SK-N-SH treated with all-trans-retinoic acid at 6 μM for 48 hours (cell line): ENCODE measurements at regions not wholly inside any gene's neighbourhood (a gene's known extent, or its start where the extent isn't known, plus 50 kb on each side); places are given as distances from the start of the nearest gene placed in this dataset.

ENCODE experiments used
- ATAC-seq: fragments of 200-7000 bp; cut with Tn5 transposase; 3 replicates; pipeline ENCODE4 v1.9.1; 2020; ENCODE audit warnings: mild to moderate bottlenecking, moderate library complexity
- ARNTL ChIP-seq: fragments of 450-650 bp; formaldehyde crosslinking; IDR thresholded peaks from 2 replicates; pipeline ENCODE4 v1.5.0; 2020; ENCODE audit warnings: low read depth, mild to moderate bottlenecking, moderate library complexity, borderline replicate concordance
- BACH2 ChIP-seq: fragments of 250-450 bp; sonication (Bioruptor Pico); IDR thresholded peaks from 2 replicates; pipeline ENCODE4 v1.9.0; 2021; ENCODE audit warnings: mild to moderate bottlenecking, borderline replicate concordance
- CSDC2 ChIP-seq: fragments of 250-450 bp; sonication (Bioruptor Pico); IDR thresholded peaks from 2 replicates; pipeline ENCODE4 v1.5.0; 2020; ENCODE audit warnings: mild to moderate bottlenecking, moderate library complexity
- ESRRG ChIP-seq: fragments of 250-450 bp; sonication (Bioruptor Pico); IDR thresholded peaks from 2 replicates; pipeline ENCODE4 v1.6.1; 2021; ENCODE audit warnings: mild to moderate bottlenecking
- GLIS3 ChIP-seq: fragments of 250-450 bp; sonication (Bioruptor Pico); IDR thresholded peaks from 2 replicates; pipeline ENCODE4 v1.5.0; 2020; ENCODE audit warnings: mild to moderate bottlenecking, moderate library complexity
- OSR1 ChIP-seq: fragments of 250-450 bp; sonication (Bioruptor Pico); IDR thresholded peaks from 2 replicates; pipeline ENCODE4 v1.8.0; 2022; ENCODE audit warnings: moderate library complexity, mild to moderate bottlenecking, inconsistent platforms
- POU6F1 ChIP-seq: fragments of 250-450 bp; sonication (Bioruptor Pico); IDR thresholded peaks from 2 replicates; pipeline ENCODE4 v1.8.0; 2021; ENCODE audit warnings: low read depth, mild to moderate bottlenecking, moderate library complexity, borderline replicate concordance
- PPARA ChIP-seq: fragments of 250-450 bp; sonication (Bioruptor Pico); IDR thresholded peaks from 2 replicates; pipeline ENCODE4 v1.5.0; 2020; ENCODE audit warnings: mild to moderate bottlenecking, borderline replicate concordance
- RARB ChIP-seq: fragments of 250-450 bp; sonication (Bioruptor Pico); IDR thresholded peaks from 2 replicates; pipeline ENCODE4 v1.8.0; 2021; ENCODE audit warnings: mild to moderate bottlenecking, moderate library complexity
- TCF4 ChIP-seq: fragments of 250-450 bp; sonication (Bioruptor Pico); IDR thresholded peaks from 2 replicates; pipeline ENCODE4 v1.8.0; 2021; ENCODE audit warnings: mild to moderate bottlenecking, moderate library complexity, borderline replicate concordance
- TOX ChIP-seq: fragments of 250-450 bp; sonication (Bioruptor Pico); IDR thresholded peaks from 2 replicates; pipeline ENCODE4 v1.8.0; 2021; ENCODE audit warnings: mild to moderate bottlenecking, moderate library complexity, borderline replicate concordance
- TSHZ2 ChIP-seq: fragments of 250-450 bp; sonication (Bioruptor Pico); IDR thresholded peaks from 2 replicates; pipeline ENCODE4 v1.5.0; 2020; ENCODE audit warnings: mild to moderate bottlenecking, moderate library complexity
- ZC3H10 ChIP-seq: fragments of 250-450 bp; sonication (Bioruptor Pico); IDR thresholded peaks from 2 replicates; pipeline ENCODE4 v1.5.1; 2021; ENCODE audit warnings: mild to moderate bottlenecking, moderate library complexity
- ZFP3 ChIP-seq: fragments of 250-450 bp; sonication (Bioruptor Pico); IDR thresholded peaks from 2 replicates; pipeline ENCODE4 v1.5.0; 2020; ENCODE audit warnings: mild to moderate bottlenecking, moderate library complexity
- ZNF565 ChIP-seq: fragments of 450-650 bp; formaldehyde crosslinking; conservative IDR thresholded peaks from 2 replicates; pipeline ENCODE4 v1.5.0; 2020; ENCODE audit warnings: low read depth, mild to moderate bottlenecking, moderate library complexity
- ZNF8 ChIP-seq: fragments of 450-650 bp; formaldehyde crosslinking; IDR thresholded peaks from 2 replicates; pipeline ENCODE4 v1.5.0; 2020; ENCODE audit warnings: mild to moderate bottlenecking, moderate library complexity
- TF ChIP-seq, protein P1 (sequence below): fragments of 250-450 bp; sonication (Bioruptor Pico); IDR thresholded peaks from 2 replicates; pipeline ENCODE4 v1.8.0; 2020; ENCODE audit warnings: mild to moderate bottlenecking, moderate library complexity, borderline replicate concordance
- TF ChIP-seq, protein P2 (sequence below): fragments of 250-450 bp; sonication (Bioruptor Pico); IDR thresholded peaks from 2 replicates; pipeline ENCODE4 v1.5.1; 2021; ENCODE audit warnings: mild to moderate bottlenecking, moderate library complexity
- TF ChIP-seq, protein P3 (sequence below): fragments of 250-450 bp; sonication (Bioruptor Pico); IDR thresholded peaks from 2 replicates; pipeline ENCODE4 v1.5.1; 2020; ENCODE audit warnings: low read depth, mild to moderate bottlenecking, moderate library complexity

DNA sequence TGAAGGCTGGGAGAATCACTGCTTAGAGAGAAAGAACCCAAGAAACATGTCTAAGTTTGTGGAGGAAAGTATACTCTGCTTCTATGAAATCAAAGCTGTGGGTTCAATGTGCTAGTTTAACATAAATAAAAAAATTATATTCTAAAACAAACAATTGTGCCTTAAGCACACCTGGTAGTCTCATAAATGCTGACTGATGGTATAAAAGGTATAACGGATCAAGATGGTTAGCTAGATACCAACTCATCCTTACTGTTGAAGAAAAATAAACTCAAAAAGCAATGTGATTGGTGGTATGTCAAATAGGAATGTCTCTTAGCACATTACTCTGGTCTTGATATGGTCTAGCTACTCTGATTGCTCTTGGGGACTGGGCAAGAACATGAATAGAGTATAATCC, 117.8 kb downstream of the SLC41A2 start:
- TF ChIP-seq ZNF8 (CRISPR knock-in tag) (no peak), BACH2 (CRISPR knock-in tag) (no peak)
- no peak for ATAC-seq

DNA sequence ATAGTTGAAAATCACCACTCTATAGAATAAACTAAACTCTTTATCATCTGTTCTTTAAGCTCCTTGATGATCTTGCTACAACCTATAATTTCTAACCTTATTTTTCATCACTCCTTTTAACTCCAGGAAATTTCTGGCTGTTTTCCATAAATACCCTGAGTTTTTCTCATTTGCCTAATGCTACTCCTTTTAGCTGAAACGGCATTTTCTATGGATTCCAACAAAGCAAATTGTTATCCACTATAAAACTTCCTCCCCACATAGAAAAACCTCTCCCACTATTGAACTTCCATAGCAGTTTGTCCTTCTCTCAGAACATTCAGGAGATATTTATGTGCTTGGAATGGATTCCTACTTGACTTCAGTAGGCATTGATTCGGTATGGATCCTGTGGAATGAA, 122.8 kb downstream of the SLC41A2 start:
- TF ChIP-seq TCF4 (CRISPR knock-in tag) (no peak), GLIS3 (CRISPR knock-in tag) (no peak), RARB (CRISPR knock-in tag) (no peak), PPARA (CRISPR knock-in tag) (no peak), ZFP3 (CRISPR knock-in tag) (no peak), ZNF8 (CRISPR knock-in tag) (no peak), ZC3H10 (CRISPR knock-in tag) (no peak), BACH2 (CRISPR knock-in tag) (no peak), CSDC2 (no peak)
- TF ChIP-seq, protein P1, sequence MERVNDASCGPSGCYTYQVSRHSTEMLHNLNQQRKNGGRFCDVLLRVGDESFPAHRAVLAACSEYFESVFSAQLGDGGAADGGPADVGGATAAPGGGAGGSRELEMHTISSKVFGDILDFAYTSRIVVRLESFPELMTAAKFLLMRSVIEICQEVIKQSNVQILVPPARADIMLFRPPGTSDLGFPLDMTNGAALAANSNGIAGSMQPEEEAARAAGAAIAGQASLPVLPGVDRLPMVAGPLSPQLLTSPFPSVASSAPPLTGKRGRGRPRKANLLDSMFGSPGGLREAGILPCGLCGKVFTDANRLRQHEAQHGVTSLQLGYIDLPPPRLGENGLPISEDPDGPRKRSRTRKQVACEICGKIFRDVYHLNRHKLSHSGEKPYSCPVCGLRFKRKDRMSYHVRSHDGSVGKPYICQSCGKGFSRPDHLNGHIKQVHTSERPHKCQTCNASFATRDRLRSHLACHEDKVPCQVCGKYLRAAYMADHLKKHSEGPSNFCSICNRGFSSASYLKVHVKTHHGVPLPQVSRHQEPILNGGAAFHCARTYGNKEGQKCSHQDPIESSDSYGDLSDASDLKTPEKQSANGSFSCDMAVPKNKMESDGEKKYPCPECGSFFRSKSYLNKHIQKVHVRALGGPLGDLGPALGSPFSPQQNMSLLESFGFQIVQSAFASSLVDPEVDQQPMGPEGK = no peak
- TF ChIP-seq, protein P2, sequence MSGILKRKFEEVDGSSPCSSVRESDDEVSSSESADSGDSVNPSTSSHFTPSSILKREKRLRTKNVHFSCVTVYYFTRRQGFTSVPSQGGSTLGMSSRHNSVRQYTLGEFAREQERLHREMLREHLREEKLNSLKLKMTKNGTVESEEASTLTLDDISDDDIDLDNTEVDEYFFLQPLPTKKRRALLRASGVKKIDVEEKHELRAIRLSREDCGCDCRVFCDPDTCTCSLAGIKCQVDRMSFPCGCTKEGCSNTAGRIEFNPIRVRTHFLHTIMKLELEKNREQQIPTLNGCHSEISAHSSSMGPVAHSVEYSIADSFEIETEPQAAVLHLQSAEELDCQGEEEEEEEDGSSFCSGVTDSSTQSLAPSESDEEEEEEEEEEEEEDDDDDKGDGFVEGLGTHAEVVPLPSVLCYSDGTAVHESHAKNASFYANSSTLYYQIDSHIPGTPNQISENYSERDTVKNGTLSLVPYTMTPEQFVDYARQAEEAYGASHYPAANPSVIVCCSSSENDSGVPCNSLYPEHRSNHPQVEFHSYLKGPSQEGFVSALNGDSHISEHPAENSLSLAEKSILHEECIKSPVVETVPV = no peak
- TF ChIP-seq, protein P3, sequence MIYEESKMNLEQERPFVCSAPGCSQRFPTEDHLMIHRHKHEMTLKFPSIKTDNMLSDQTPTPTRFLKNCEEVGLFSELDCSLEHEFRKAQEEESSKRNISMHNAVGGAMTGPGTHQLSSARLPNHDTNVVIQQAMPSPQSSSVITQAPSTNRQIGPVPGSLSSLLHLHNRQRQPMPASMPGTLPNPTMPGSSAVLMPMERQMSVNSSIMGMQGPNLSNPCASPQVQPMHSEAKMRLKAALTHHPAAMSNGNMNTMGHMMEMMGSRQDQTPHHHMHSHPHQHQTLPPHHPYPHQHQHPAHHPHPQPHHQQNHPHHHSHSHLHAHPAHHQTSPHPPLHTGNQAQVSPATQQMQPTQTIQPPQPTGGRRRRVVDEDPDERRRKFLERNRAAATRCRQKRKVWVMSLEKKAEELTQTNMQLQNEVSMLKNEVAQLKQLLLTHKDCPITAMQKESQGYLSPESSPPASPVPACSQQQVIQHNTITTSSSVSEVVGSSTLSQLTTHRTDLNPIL (CRISPR knock-in tag) = no peak
- ATAC-seq = no peak

DNA sequence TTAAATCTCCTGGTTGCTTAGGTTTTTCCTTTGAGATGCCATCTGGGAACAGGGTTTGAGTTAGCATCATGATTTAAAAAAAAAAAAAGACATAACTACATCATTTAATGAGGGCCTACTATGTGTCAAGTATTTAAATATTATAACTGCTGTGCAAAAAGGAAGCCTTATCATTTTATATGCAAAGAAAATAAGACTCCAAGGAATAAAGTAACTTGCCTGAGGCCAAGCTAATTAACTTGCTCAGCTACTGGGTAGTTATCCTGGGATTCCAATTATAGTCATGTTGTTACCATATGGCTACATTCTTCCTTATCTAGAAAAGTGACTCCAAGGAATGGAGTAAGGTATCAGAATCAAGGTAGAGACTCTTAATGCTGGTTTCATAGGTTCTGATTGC, 123.5 kb downstream of the SLC41A2 start:
- no peak for TF ChIP-seq GLIS3 (CRISPR knock-in tag)
- TF ChIP-seq BACH2 (CRISPR knock-in tag) = no peak
- TF ChIP-seq, protein P2 = no peak
- TF ChIP-seq ZC3H10 (CRISPR knock-in tag) = no peak
- TF ChIP-seq ZFP3 (CRISPR knock-in tag) = no peak
- no peak for TF ChIP-seq ESRRG
- TF ChIP-seq ZNF565 (CRISPR knock-in tag) = no peak
- TF ChIP-seq RARB (CRISPR knock-in tag) = no peak
- TF ChIP-seq PPARA (CRISPR knock-in tag) = no peak
- no peak for TF ChIP-seq ARNTL (CRISPR knock-in tag)
- no peak for TF ChIP-seq TCF4 (CRISPR knock-in tag)
- no peak for TF ChIP-seq OSR1
- TF ChIP-seq CSDC2 = no peak
- TF ChIP-seq ZNF8 (CRISPR knock-in tag) = no peak
- no peak for TF ChIP-seq TSHZ2 (CRISPR knock-in tag)
- TF ChIP-seq TOX = no peak
- no peak for TF ChIP-seq POU6F1 (CRISPR knock-in tag)
- TF ChIP-seq, protein P3 (CRISPR knock-in tag) = no peak
- ATAC-seq = no peak
